ENCODE measurements at regions not wholly inside any gene's neighbourhood (a gene's known extent, or its start where the extent isn't known, plus 50 kb on each side); places are given as distances from the start of the nearest gene placed in this dataset.

- no peaks in the 10 kb centered on the region for H3K36me3 ChIP-seq (ENCODE audit: control insufficient read depth, insufficient read depth, low read length)
- H3K27ac Mint-ChIP-seq: no peak overlapping the region
- DNase-seq (no peak), ATAC-seq (no peak)
- peaks cover 0 to 2% of the 10 kb centered on the region in 2 donors for H3K9me3 Mint-ChIP-seq
- intact Hi-C loops (cut with micrococcal nuclease): no loop called here
- no peaks in the 10 kb centered on the region for H3K9me3 ChIP-seq (ENCODE audit: control insufficient read depth, insufficient read depth, low read length)
- 81% methylated on average over 4 of the region's 4 CpGs for WGBS (ENCODE audit: insufficient coverage)
- H3K36me3 Mint-ChIP-seq: no peaks in the 10 kb centered on the region
- no peak overlapping the region for H3K27ac ChIP-seq (ENCODE audit: low read length)
- no peaks in the 10 kb centered on the region for H3K4me1 Mint-ChIP-seq
- TF ChIP-seq CTCF (IDR thresholded peaks at IDR 0.05): no peak
- no peak overlapping the region for H3K4me3 Mint-ChIP-seq
- no peak overlapping the region for H3K4me3 ChIP-seq (ENCODE audit: low read length)
- peaks cover 8 to 11% of the 10 kb centered on the region in 2 donors for H3K27me3 Mint-ChIP-seq (ENCODE audit: low read depth in 2 of 2)
- H3K27me3 ChIP-seq (ENCODE audit: control insufficient read depth, insufficient read depth, low read length): no peaks in the 10 kb centered on the region
- no peaks in the 10 kb centered on the region for H3K4me1 ChIP-seq (ENCODE audit: control insufficient read depth, insufficient read depth, low read length)
These were observed 98.8 kb upstream of the COL1A2 start for GRCh38 chr7:94295850-94296249.

- Histone ChIP-seq H3K4me1 (ENCODE audit: control insufficient read depth, insufficient read depth, low read length) (no peaks in the 10 kb centered on the region), H3K27ac (ENCODE audit: low read length) (no peak overlapping the region), H3K4me3 (ENCODE audit: low read length) (no peak overlapping the region), H3K9me3 (ENCODE audit: control insufficient read depth, insufficient read depth, low read length) (no peaks in the 10 kb centered on the region), H3K36me3 (ENCODE audit: control insufficient read depth, insufficient read depth, low read length) (no peaks in the 10 kb centered on the region), H3K27me3 (ENCODE audit: control insufficient read depth, insufficient read depth, low read length) (no peaks in the 10 kb centered on the region)
- ATAC-seq (no peak), DNase-seq (no peak)
- no peak for TF ChIP-seq CTCF (IDR thresholded peaks at IDR 0.05)
- Mint-ChIP-seq H3K27me3 (ENCODE audit: low read depth in 2 of 2) (peaks cover 6 to 8% of the 10 kb centered on the region in 2 donors), H3K4me1 (no peaks in the 10 kb centered on the region), H3K27ac (no peak overlapping the region), H3K4me3 (no peak overlapping the region), H3K9me3 (peaks cover 2% of the 10 kb centered on the region in 2 donors), H3K36me3 (no peaks in the 10 kb centered on the region)
- intact Hi-C loops (cut with micrococcal nuclease): no loop called here
- WGBS (ENCODE audit: insufficient coverage): 82% methylated on average over 2 of the region's 2 CpGs
These were observed 97.8 kb upstream of the COL1A2 start for GRCh38 chr7:94296881-94297280.

GRCh38 chr7:94297397-94297838 is 97.3 kb upstream of the COL1A2 start:
- no peak overlapping the region for H3K4me3 ChIP-seq (ENCODE audit: low read length)
- H3K36me3 Mint-ChIP-seq: no peaks in the 10 kb centered on the region
- H3K9me3 Mint-ChIP-seq: peaks cover 2% of the 10 kb centered on the region in 2 donors
- no peaks in the 10 kb centered on the region for H3K36me3 ChIP-seq (ENCODE audit: control insufficient read depth, insufficient read depth, low read length)
- ATAC-seq: no peak
- DNase-seq: no peak
- no peak overlapping the region for H3K27ac ChIP-seq (ENCODE audit: low read length)
- no peaks in the 10 kb centered on the region for H3K4me1 Mint-ChIP-seq
- H3K27ac Mint-ChIP-seq: no peak overlapping the region
- H3K27me3 ChIP-seq (ENCODE audit: control insufficient read depth, insufficient read depth, low read length): no peaks in the 10 kb centered on the region
- H3K4me1 ChIP-seq (ENCODE audit: control insufficient read depth, insufficient read depth, low read length): no peaks in the 10 kb centered on the region
- H3K27me3 Mint-ChIP-seq (ENCODE audit: low read depth in 2 of 2): peaks cover 5 to 8% of the 10 kb centered on the region in 2 donors
- intact Hi-C loops (cut with micrococcal nuclease): no loop called here
- no peak overlapping the region for H3K4me3 Mint-ChIP-seq
- TF ChIP-seq CTCF (IDR thresholded peaks at IDR 0.05): no peak
- no peaks in the 10 kb centered on the region for H3K9me3 ChIP-seq (ENCODE audit: control insufficient read depth, insufficient read depth, low read length)
- WGBS (ENCODE audit: insufficient coverage): 83% methylated on average over 4 of the region's 5 CpGs

GRCh38 chr7:94298943-94299342 is 95.8 kb upstream of the COL1A2 start:
- 63% methylated on average over 2 of the region's 3 CpGs for WGBS (ENCODE audit: insufficient coverage)
- no peaks in the 10 kb centered on the region for H3K36me3 ChIP-seq (ENCODE audit: control insufficient read depth, insufficient read depth, low read length)
- TF ChIP-seq CTCF (IDR thresholded peaks at IDR 0.05): no peak
- Mint-ChIP-seq H3K27me3 (ENCODE audit: low read depth in 2 of 2) (peaks cover 5 to 8% of the 10 kb centered on the region in 2 donors), H3K4me3 (no peak overlapping the region), H3K4me1 (no peaks in the 10 kb centered on the region), H3K9me3 (peaks cover 2% of the 10 kb centered on the region in 2 donors), H3K27ac (no peak overlapping the region), H3K36me3 (no peaks in the 10 kb centered on the region)
- intact Hi-C loops (cut with micrococcal nuclease): no loop called here
- H3K27me3 ChIP-seq (ENCODE audit: control insufficient read depth, insufficient read depth, low read length): no peaks in the 10 kb centered on the region
- H3K27ac ChIP-seq (ENCODE audit: low read length): no peak overlapping the region
- no peak overlapping the region for H3K4me3 ChIP-seq (ENCODE audit: low read length)
- ATAC-seq (no peak), DNase-seq (no peak)
- no peaks in the 10 kb centered on the region for H3K9me3 ChIP-seq (ENCODE audit: control insufficient read depth, insufficient read depth, low read length)
- H3K4me1 ChIP-seq (ENCODE audit: control insufficient read depth, insufficient read depth, low read length): no peaks in the 10 kb centered on the region

All from natural killer cell (primary cell).